ENCODE measurements at regions not wholly inside any gene's neighbourhood (a gene's known extent, or its start where the extent isn't known, plus 50 kb on each side); places are given as distances from the start of the nearest gene placed in this dataset.

GRCh38 chr7:41024126-41024525, 678.8 kb downstream of the INHBA start:
- Histone ChIP-seq H2BK12ac (ENCODE audit: insufficient read length, low read depth, low read length) (no peak overlapping the region), H3K4ac (ENCODE audit: low read depth, low read length) (no peak overlapping the region), H3K9ac (ENCODE audit: extremely low read depth, insufficient read length, low read length) (no peak overlapping the region), H3K4me2 (ENCODE audit: insufficient read depth, insufficient read length, low read length) (no peak overlapping the region), H3K27ac (ENCODE audit: insufficient read length, low read depth, low read length) (no peak overlapping the region), H2BK15ac (ENCODE audit: low read depth, low read length) (no peak overlapping the region), H3K9me3 (ENCODE audit: control insufficient read depth, low read depth, low read length) (no peaks in the 10 kb centered on the region), H2BK120ac (ENCODE audit: low read depth, low read length, poor library complexity, severe bottlenecking) (no peak overlapping the region), H3K79me2 (ENCODE audit: insufficient read depth, low read length) (no peaks in the 10 kb centered on the region), H2AFZ (ENCODE audit: low read length) (no peak overlapping the region), H2BK5ac (ENCODE audit: insufficient read length, low read length) (no peak overlapping the region), H3K18ac (ENCODE audit: insufficient read length, low read depth, low read length) (no peak overlapping the region), H4K91ac (ENCODE audit: insufficient read length, low read depth, low read length) (no peak overlapping the region), H4K20me1 (ENCODE audit: control insufficient read depth, insufficient read depth, insufficient read length) (no peaks in the 10 kb centered on the region), H4K5ac (ENCODE audit: insufficient read length, low read depth, low read length) (no peak overlapping the region), H3K23ac (ENCODE audit: insufficient read length, low read depth, low read length) (no peak overlapping the region), H3K23me2 (ENCODE audit: insufficient read length, low read depth, low read length, poor library complexity, severe bottlenecking) (no peaks in the 10 kb centered on the region), H2BK20ac (ENCODE audit: low read depth, low read length, poor library complexity, severe bottlenecking) (no peak overlapping the region), H3K14ac (ENCODE audit: insufficient read depth, low read length) (no peak overlapping the region), H3T11ph (ENCODE audit: low read length) (no peak overlapping the region), H3K27me3 (ENCODE audit: insufficient read depth, low read length) (no peaks in the 10 kb centered on the region), H4K8ac (replicated peaks; ENCODE audit: insufficient read length, low read depth, low read length) (no peak overlapping the region), H3K79me1 (ENCODE audit: insufficient read depth, low read depth, low read length, poor library complexity, severe bottlenecking) (no peaks in the 10 kb centered on the region), H3K4me1 (ENCODE audit: insufficient read depth, low read length) (no peaks in the 10 kb centered on the region), H2AK5ac (ENCODE audit: insufficient read length, low read length) (no peak overlapping the region), H3K56ac (ENCODE audit: insufficient read length, low read depth, low read length) (no peak overlapping the region)
- Mint-ChIP-seq H3K27ac (no peak overlapping the region), H3K9me3 (no peaks in the 10 kb centered on the region), H3K4me1 (no peaks in the 10 kb centered on the region), H3K36me3 (ENCODE audit: insufficient read depth in 1 of 3, low read depth in 3 of 3) (no peaks in the 10 kb centered on the region), H3K4me3 (no peak overlapping the region), H3K27me3 (ENCODE audit: low read depth) (no peaks in the 10 kb centered on the region)
- DNase-seq: no peak
- no CpG with 5 or more reads among the region's 4 CpGs for WGBS (ENCODE audit: extremely low coverage, insufficient read length, low lambda C conversion rate)
- TF ChIP-seq CTCF (conservative IDR thresholded peaks at IDR 0.05): no peak

Data from H9 (cell line).